Osteocyte (in vitro differentiated cells): ENCODE measurements at regions not wholly inside any gene's neighbourhood (a gene's known extent, or its start where the extent isn't known, plus 50 kb on each side); places are given as distances from the start of the nearest gene placed in this dataset.

Experiments used
- DNase-seq: peaks from one replicate; pipeline ENCODE4 v3.0.0; 2021; ENCODE audit warnings: mixed read lengths; ENCODE audit not compliant: unreplicated experiment; ENCODE audit errors: extremely low spot score
- H3K27ac Mint-ChIP-seq: one replicate; pipeline ENCODE4 v1.8.0; 2021; ENCODE audit warnings: mild to moderate bottlenecking, mixed read lengths; ENCODE audit not compliant: unreplicated experiment
- H3K27me3 Mint-ChIP-seq: one replicate; pipeline ENCODE4 v1.8.0; 2021; ENCODE audit warnings: mixed read lengths; ENCODE audit not compliant: unreplicated experiment
- H3K36me3 Mint-ChIP-seq: one replicate; pipeline ENCODE4 v1.8.0; 2021; ENCODE audit warnings: mixed read lengths; ENCODE audit not compliant: unreplicated experiment
- H3K4me1 Mint-ChIP-seq: one replicate; pipeline ENCODE4 v1.8.0; 2021; ENCODE audit warnings: mixed read lengths; ENCODE audit not compliant: unreplicated experiment
- H3K4me3 Mint-ChIP-seq: one replicate; pipeline ENCODE4 v1.8.0; 2021; ENCODE audit warnings: mild to moderate bottlenecking, moderate library complexity, mixed read lengths; ENCODE audit not compliant: unreplicated experiment
- H3K9me3 Mint-ChIP-seq: one replicate; pipeline ENCODE4 v1.8.0; 2021; ENCODE audit warnings: mixed read lengths; ENCODE audit not compliant: unreplicated experiment
- TF ChIP-seq, protein P1 (sequence below): fragments of 200-600 bp; sonication (generic); IDR thresholded peaks from 2 replicates; pipeline ENCODE4 v1.5.0; 2021; ENCODE audit warnings: antibody characterized with exemption, mild to moderate bottlenecking, moderate library complexity

DNA sequence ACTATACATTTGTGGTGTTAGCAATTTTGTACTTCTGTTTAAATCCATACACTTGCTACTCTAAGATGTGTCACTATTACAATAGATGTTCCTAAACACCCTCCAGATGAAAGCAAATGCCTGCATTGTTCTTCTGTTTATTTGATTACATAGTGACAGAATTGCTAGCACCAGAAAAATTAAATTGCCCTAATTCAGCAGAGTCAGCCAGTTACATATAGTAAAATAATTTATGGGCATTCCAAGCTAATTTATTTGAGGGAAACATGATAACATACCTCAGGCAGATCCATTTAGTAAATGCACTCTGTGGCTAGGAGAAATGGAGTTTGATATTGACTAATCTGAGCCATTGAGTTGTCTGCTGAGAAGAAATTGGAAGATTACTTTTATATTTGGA lies 347.1 kb upstream of the FSIP2 start:
- TF ChIP-seq, protein P1, sequence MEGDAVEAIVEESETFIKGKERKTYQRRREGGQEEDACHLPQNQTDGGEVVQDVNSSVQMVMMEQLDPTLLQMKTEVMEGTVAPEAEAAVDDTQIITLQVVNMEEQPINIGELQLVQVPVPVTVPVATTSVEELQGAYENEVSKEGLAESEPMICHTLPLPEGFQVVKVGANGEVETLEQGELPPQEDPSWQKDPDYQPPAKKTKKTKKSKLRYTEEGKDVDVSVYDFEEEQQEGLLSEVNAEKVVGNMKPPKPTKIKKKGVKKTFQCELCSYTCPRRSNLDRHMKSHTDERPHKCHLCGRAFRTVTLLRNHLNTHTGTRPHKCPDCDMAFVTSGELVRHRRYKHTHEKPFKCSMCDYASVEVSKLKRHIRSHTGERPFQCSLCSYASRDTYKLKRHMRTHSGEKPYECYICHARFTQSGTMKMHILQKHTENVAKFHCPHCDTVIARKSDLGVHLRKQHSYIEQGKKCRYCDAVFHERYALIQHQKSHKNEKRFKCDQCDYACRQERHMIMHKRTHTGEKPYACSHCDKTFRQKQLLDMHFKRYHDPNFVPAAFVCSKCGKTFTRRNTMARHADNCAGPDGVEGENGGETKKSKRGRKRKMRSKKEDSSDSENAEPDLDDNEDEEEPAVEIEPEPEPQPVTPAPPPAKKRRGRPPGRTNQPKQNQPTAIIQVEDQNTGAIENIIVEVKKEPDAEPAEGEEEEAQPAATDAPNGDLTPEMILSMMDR = no peak
- Mint-ChIP-seq H3K27ac (no peak overlapping the region), H3K9me3 (no peaks in the 10 kb centered on the region), H3K36me3 (no peaks in the 10 kb centered on the region), H3K27me3 (no peaks in the 10 kb centered on the region), H3K4me1 (no peaks in the 10 kb centered on the region), H3K4me3 (no peak overlapping the region)
- no peak for DNase-seq

DNA sequence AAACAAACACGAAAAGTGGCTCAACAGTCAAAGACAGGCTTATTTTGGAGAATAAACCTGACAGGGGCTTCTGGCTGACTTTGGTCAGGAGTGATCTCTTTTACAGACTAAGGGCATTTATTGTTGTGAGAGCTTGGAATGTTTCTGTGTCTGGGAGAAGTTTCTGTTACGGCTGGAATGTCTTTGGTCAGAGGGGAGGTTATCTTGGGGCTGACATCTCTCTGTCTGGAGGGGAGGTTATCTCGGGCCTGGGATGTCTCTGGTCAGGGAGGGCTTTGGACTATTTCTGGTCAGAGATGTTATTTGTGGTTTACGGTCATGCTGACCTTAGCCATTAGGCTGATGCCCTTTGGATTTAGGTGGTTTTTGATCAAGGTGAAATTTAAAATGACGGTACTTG lies 345.5 kb upstream of the FSIP2 start:
- no peaks in the 10 kb centered on the region for H3K9me3 Mint-ChIP-seq
- no peaks in the 10 kb centered on the region for H3K4me1 Mint-ChIP-seq
- DNase-seq = no peak
- no peak overlapping the region for H3K4me3 Mint-ChIP-seq
- H3K27me3 Mint-ChIP-seq = peaks cover under 1% of the 10 kb centered on the region
- H3K27ac Mint-ChIP-seq = no peak overlapping the region
- H3K36me3 Mint-ChIP-seq = no peaks in the 10 kb centered on the region
- TF ChIP-seq, protein P1 = no peak

DNA sequence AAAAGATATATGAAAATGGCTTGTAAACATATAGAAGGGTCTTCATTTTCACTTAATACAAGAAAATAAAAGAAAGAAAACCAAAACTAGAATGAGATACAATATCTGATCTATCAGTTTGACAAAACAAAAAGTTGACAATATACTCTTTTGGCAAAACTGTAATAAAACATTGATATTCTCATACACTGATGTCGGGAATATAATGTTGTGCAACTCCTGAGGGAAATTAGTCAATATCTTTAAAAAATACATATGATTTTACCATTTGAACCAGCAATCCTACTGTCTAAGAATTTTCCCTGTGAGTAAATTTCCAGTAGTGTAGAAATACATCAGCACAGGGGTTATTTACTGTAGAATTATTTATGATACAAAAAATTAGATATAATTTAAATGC lies 336.1 kb upstream of the FSIP2 start:
- H3K36me3 Mint-ChIP-seq = no peaks in the 10 kb centered on the region
- H3K27ac Mint-ChIP-seq = no peak overlapping the region
- no peak for DNase-seq
- no peaks in the 10 kb centered on the region for H3K4me1 Mint-ChIP-seq
- H3K9me3 Mint-ChIP-seq = no peaks in the 10 kb centered on the region
- H3K4me3 Mint-ChIP-seq = no peak overlapping the region
- TF ChIP-seq, protein P1 = no peak
- peaks cover 12% of the 10 kb centered on the region for H3K27me3 Mint-ChIP-seq

DNA sequence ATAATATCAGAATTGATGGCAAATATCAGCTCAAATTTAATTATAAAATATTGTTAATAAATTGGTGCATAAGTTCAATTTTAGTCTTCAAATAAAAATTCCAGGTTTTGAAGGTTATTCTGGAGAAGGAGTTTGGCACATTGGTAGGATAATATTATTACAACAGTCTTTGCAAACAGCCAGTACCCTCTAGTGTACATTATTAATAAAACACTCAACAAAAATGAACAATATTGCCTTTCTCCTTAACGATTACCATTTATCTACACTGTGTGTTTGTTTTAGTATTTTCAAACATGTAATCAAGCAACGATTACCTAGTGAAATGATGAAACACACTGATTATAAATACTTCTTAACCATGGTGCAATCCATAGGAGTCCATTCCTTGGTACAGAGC lies 334.0 kb upstream of the FSIP2 start:
- Mint-ChIP-seq H3K4me1 (no peaks in the 10 kb centered on the region), H3K36me3 (no peaks in the 10 kb centered on the region), H3K9me3 (no peaks in the 10 kb centered on the region), H3K4me3 (no peak overlapping the region), H3K27me3 (peaks cover 6% of the 10 kb centered on the region), H3K27ac (no peak overlapping the region)
- DNase-seq = no peak
- TF ChIP-seq, protein P1 = no peak

DNA sequence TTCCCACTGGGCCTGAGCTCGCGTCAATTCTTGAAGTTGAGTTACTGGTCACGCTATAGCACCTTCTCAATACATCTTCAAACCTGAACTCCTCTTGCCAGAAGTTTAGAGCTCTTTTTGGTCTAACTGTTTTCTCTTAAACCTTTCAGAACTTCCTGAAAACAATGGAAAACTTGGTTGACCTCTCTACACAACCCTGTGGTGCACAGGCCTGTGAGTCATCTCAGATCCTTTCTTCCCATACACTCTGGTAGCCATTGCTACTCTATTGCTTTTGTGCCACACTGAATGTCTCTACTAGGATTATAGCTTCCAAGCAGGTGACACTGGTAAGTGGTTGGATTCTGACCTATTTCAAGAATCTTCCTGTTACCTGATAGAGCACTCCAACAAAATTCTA lies 321.5 kb upstream of the FSIP2 start:
- peaks cover 2% of the 10 kb centered on the region for H3K36me3 Mint-ChIP-seq

More for the DNA sequence above, 321.5 kb upstream of the FSIP2 start:
- DNase-seq = no peak
- H3K27me3 Mint-ChIP-seq = peaks cover 4% of the 10 kb centered on the region
- H3K9me3 Mint-ChIP-seq = peaks cover 13% of the 10 kb centered on the region
- no peaks in the 10 kb centered on the region for H3K4me1 Mint-ChIP-seq
- TF ChIP-seq, protein P1 = no peak
- H3K27ac Mint-ChIP-seq = no peak overlapping the region
- no peak overlapping the region for H3K4me3 Mint-ChIP-seq
